Activated T-helper 1 cell treated with anti-CD3 and anti-CD28 coated beads, Interleukin-2, amount 50 U/mL, for 16 hours (primary cell): ENCODE measurements at regions not wholly inside any gene's neighbourhood (a gene's known extent, or its start where the extent isn't known, plus 50 kb on each side); places are given as distances from the start of the nearest gene placed in this dataset.
A peak's percentile ranks its signal among the peaks of the same experiment; 100 is the strongest.
"Not testable (repeated sequence)": the region's sequence is repeated elsewhere in the genome, so short reads cannot be mapped to it uniquely, and the experiment has no call there.

Experiments used
- DNase-seq, 2 donors: peaks; one replicate each; pipeline ENCODE4 v3.0.0-alpha.2; 2020; ENCODE audit warnings: low read depth in 1 of 2, low spot score in 1 of 2

DNA sequence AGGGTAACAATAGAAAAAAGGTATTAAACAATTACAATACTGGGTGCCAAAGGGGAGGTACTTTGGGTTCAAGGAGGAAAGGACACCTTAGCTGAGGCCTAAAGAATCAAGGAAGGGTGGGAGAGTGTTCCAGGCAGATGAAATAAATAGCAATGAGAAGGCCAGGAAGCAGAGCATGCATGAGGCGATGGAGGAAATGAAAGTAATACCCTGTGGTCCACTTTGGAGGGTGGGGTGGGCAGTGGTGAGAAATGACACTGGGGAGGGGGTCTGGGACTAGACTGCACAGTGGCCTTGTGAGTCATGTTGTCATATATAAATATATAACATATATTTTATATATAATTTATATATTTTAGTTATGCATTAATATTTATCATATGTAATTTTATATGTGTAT lies 55.9 kb downstream of the BHLHE40 start:
- no peak for DNase-seq

DNA sequence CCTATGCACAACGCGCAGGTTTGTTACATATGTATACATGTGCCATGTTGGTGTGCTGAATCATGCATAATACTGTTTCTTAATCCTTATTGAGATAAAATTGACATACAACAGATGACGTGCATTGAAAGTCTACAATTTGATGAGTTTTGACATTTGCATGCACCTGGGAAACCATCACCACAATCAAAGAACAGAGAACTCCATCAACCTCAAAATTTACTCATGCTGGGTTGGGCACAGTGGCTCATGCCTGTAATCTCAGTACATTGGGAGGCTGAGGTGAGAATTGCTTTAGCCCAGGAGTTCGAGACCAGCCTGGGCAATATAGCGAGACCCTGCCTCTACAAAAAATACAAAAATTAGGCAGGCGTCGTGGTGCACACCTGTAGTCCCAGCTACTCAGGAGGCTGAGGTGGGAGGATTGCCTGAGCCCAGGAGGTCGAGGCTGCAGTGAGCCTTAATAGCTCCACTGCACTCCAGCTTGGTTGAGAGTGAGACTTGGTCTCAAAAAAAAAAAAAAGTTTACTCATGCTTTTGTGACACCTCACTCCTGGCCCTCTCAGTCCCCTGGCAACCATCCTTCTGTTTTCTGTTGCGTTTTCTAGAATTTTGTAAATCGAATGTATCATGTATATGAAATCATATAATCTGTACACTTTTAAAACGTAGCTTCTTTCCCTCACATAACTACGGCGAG lies 56.6 kb downstream of the BHLHE40 start:
- no peak for DNase-seq

DNA sequence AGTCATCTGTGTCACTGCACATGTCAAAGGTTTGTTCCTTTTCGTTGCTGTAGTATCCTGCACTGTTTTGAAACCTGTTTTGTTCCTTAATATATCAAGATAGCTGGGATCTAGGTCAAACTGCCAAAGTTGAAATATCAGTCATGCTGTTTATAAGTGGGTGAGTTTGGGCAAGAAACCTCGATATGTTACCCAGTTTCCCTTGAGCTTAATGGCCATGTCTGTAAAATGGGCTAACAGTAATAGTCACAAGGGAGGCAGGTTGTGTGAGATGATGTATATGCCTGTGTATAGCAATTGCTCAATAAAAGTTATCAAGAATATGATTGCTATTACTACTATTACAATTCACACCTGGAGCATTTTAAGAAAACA lies 57.1 kb downstream of the BHLHE40 start:
- no peak for DNase-seq

DNA sequence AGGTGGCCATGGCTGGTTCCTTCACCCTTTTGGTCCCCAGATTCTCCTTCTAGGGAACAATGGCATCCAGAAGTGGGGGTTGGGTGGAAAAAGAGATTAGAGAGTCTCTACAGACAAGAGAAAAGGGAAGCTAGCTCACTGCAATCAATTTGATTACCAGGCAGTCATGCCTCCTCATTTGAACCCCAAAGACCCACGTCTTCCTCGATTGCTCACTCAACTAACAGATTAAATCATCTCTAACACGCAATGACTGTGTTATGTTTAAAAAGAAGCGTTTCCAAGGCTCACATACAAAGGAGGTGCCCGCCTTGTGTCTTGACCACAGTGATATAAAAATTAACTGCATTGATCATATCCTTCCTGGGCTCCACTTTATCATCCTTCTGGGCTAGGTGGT lies 57.6 kb downstream of the BHLHE40 start:
- no peak for DNase-seq

DNA sequence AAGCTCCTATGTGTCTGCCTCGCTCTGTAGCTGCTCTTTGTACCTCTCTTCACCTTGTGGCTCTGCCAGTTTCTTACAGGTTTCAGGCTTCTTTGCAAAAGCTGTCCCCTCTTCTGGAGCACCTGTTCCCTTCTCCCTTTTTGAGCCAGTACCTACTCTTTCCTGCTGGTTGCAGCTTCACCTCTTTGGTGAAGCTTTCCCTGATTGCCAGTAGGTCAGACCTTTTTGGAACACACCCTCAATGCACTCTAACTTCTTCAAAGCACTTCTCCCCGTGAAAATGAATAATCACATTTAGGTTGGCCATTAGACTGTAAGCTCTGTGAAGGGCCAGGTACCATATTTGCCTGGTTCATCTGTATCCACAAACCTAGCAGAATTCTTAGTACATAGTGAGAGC lies 60.3 kb downstream of the BHLHE40 start:
- DNase-seq, result no peak

DNA sequence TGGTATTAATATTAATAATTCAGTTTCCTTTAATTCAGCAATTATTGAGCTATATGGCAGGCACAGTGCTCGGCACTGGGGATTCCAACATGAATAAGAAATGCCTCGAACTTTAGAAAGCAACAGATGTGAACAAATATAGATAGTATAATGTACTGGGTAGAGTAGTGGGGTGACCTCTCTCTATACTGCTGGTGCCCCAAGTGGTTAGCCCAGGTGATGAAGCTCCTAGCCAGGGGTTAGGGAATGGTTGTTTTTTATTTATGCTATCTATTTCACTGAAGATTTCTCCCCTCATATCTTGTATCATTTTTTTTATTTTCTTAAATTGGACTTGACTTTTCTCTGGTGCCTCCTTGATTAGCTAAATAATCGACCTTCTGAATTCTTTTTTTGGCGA lies 62.1 kb downstream of the BHLHE40 start:
- DNase-seq, result no peak

DNA sequence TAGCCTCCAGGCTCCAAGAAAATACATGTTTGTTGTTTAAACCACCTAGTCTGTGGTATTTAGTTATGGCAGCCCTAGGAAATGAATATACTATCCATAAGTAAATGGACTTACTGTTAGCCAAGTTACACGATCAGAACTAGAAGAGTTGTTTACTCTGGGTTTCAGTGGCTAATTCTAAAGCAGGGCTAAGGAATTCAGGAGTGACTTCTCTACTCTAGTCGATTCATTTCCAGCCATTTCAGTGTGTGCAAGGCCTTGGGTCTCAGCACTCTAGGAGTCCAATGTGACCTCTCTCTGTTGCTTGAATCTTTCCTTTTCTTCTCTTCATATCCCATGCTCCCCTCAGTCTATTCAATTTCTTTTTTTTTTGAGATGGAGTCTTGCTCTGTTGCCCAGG lies 66.7 kb downstream of the BHLHE40 start:
- DNase-seq, result no peak

DNA sequence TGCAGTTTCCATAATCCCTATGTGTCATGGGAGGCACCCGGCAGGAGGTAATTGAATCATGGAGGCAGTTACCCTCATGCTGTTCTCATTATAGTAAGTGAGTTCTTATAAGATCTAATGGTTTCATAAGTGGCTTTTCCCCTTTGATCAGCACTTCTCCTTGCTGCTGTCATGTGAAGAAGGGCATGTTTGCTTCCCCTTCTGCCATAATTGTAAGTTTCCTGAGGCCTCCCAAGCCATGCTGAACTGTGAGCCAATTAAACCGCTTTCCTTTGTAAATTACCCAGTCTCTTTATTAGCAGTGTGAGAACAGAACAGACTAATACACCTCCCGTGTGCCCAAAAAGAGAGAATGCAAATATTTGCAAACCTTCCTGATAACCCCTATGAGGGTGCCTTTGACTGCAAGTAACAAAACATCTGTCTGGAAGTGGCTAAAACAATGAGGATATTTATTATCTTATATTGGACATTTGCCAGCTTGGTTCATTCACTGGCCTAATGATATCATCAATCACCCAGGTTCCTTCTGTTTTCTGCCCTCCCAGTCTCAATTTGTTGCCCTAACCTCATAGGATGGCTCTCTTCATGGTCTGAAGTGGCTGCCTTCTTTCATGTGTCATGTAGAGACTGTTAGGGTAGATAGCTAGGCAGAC lies 68.7 kb downstream of the BHLHE40 start:
- DNase-seq, result no peak

DNA sequence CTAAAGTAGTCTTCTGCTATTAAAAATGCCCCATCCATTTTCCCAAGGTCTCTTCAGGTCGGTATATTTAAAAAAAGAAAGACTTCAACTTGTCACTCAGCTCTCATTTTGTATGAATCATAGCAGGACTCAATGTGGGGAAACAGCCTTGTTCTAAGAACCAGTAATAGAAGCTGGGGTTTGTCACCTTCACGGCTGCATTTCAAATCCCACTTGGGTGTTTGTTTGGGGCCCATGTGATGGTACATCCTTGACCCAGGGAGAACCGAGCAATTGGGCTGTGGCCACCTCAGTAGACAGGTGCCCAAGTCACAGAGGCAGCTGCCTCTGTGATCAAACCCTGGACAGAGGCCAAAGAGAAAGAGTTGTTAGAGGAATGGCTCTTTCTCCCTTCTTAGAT lies 70.3 kb upstream of the ARL8B start:
- DNase-seq, result no peak

DNA sequence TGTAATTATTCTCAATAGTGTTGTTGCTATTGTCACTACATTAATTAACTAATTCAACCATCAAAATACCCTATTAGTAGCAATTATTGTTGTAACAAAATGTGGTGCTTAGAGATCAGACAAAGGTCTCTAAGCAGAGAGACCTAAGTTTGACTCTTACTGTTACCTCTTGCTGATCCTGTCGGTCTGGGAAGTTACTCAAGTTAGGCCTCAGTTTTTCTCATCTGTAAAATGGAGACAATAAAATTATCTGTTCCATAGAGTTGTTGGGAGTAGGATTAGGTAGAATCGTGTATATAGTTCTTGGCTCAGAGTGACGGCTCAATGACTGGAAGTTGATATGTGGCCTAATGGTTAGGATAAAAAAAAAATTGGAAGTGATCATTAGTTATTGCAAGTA lies 69.8 kb upstream of the ARL8B start:
- no peak for DNase-seq

DNA sequence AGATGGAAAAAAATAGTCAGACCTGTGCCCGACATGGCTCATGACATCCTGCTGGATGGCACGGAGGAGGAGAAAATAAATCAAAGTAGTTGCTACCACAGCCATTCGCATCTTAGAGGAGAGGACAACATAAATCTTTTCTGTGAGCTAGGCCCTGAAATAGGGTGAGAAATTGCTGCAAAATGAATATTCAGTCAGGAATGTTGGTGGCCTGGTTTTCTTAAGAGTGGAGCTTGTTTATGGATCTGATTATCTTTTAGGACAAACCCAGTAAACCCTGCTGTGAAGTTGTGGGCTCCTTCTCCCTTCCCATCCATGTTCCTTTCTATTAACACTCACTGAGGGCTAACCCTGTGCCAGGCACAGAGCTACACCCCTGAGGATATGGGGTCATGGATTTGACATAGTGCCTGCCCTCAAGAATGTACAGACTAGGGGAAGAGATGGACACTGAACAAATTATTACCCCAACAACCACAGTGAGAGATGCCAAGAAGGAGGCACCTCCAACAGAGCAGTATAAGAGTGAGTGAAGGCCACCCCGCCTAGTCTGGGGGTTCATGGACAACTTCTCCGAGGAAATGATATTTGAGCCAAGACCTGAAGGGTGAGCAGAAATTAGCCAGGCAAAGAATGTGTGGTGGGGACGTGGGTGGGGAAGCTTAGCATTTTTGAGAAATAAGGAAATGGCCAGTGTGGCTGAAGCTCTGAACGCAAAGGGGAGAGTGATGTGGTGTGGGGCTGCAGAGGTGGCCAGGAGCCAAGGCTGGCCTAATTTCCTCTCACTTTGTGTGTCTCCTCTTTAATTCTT lies 68.9 kb upstream of the ARL8B start:
- no peak for DNase-seq

DNA sequence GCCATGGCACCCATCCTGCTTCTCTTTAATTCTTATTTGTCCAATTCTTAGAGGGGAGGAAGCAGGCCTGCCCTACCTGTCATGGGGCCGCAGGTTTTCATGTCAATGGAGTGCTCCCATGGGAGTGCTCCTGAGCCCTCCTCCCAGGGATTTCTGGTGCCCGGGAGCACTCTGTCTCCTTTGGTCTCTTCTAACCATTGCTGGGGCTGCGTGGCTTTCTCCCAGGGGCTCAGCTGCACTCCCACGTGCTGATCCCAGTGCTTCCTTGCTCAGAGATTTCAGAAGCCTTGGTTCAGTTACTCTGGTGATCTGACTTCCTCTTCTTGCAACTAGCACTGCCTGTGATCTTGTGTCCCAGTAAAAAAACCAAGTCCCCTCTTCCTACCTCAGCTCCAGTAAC lies 68.0 kb upstream of the ARL8B start:
- DNase-seq, result no peak

DNA sequence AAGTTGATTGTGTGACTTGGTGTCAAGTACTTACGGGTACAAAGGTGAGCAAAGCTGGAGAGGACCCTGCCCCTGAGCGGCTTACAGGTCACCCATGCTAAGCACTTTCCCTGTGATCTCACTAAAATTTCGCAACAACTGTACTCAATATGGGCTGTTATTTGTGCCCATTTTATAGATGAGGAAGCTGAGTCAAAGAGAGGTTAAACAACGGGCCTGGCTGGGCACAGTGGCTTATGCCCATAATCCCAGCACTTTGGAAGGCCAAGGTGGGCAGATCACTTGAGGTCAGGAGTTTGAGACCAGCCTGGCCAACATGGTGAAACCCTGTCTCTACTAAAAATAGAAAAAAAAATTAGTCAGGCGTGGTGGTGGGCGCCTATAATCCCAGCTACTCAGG lies 67.5 kb upstream of the ARL8B start:
- not testable (repeated sequence) for DNase-seq

DNA sequence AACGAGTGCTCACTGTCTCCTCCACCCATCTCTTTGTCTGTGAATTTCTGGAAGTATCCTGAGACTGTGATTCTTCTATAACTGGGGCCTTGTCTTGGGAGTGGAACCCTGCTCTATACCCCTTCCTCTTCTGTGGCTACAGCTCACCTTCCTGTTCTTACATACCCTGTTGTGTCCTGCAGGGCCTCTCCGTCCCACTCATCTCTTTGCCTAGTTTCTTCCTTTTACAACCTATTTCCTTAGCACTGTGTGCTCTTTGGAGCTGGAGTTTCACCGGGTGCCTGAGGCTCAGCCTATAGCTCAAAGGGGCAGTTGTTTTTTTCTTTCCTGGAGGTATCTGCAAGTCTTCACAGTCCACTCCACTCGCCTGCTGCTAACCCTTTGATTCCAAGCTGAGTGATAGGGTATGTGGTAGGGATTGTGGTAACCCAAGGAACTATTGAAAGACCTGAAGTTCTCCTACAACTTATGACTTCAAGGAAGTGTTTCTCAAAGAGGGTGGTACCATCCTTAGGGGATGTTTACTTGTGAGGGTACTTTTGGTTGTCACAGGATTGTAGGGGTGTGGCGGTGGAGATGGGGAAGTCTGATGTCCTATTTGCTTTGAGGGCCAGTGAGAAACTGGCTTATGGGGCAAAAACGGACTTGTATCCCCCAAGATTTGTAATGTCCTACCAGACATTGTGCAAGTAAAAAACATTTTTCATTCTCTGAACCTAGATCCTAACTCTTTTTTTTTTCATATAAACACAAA lies 66.6 kb upstream of the ARL8B start:
- no peak for DNase-seq

DNA sequence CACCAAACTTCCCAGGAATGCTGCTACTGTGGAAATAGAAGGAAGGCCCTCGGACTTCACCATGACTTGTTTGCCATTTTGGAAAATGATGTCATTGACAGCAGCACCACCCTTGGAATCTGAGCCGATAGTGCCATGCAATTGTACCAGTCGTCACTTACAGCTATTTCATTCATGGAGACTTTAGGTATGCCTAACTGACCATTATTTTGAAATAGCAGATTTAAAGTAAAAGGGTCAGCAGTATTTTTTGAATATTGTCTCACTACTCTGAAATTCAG lies 66.0 kb upstream of the ARL8B start:
- no peak for DNase-seq

DNA sequence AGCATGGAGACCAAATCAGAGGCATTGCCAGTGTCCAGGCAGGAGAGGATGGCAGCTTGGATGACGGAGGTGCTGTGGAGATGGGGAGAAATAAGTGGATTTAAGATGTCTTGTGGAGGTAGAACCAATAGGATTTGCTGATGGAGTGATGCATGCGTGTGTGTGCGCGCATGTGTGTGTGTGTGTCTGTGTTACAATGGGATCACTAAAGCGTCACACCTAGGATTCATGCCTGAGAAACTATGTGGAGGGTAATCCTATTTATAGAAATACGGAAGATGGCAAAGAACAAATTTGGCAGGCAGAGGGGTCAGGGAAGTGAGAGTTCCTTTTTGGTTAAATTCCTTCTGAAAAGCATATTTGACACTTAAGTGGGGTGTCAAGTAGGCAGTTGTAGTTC lies 64.8 kb upstream of the ARL8B start:
- no peak for DNase-seq

DNA sequence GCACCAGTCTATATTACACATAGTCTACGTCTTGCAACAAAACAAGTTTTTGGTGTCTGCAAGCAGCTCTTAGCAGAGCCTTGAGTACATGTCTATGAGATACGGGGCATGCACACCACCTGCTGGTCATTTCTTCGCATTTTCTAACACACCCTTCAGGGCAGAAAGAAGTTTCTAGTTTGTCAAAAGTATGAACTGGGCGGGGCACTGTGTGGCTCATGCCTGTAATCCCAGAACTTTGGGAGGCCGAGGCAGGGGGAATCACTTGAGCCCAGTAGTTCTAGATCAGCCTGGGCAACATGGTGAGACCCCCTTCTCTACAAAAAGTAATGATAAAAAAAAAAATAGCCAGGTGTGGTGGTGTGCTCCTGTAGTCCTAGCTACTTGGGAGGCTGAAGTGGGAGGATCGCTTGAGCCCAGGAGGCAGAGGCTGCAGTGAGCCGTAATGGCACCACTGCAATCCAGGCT lies 64.2 kb upstream of the ARL8B start:
- peak; percentile 28 to 39 for DNase-seq

DNA sequence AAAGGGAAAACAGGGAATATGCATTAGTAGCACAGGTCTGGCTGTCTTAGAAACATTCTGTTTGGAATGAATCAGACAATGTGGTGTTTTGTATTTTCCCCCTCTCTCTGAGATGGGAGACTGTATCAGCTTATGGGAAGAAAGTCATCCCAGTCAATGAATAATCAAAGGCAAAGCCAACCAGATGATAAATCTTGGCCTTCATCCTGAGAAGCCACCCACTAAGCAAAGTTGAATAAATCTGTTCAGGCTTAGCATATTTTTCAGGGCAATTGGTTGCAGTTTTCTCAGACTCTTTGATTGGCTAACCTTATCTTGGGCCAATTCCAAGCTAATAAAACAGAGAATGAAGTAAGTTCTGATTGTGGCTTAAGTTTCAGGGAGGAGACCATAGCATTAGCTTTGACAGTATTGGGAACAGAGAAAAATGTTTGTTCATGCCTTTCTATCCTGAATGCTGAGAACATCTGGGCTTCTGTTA lies 63.6 kb upstream of the ARL8B start:
- no peak for DNase-seq

DNA sequence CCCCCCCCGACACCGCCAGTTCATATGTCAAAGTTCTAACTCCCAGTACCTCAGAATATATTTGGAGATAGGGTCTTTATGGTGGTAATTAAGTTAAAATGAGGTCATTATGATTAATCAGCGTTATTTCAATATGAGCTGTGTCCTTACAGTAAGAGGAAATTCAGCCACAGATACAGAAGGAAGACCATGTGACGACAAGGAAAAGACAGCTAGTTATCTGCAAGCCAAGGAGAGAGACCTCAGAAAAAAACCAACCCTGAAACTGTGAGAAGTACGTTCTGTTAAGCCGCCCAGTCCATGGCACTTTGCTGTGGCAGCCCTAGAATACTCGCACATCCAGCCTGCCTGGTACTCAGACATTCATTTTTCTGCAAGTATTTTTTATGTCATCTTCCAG lies 62.3 kb upstream of the ARL8B start:
- DNase-seq, result no peak

DNA sequence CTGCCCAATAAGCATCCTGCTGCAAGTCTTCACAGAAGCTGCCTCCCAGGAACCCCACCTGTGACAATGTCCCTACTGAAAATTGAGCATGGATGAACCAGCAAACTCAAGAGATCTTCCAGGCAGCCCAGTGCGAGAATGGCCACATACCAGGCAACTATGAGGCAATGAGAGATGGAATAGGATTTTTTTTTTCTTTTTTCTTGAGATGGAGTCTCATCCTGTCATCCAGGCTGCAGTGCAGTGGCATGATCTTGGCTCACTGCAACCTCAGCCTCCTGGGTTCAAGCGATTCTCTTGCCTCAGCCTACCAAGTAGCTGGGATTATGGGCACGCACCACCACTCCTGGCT lies 60.9 kb upstream of the ARL8B start:
- no peak for DNase-seq

DNA sequence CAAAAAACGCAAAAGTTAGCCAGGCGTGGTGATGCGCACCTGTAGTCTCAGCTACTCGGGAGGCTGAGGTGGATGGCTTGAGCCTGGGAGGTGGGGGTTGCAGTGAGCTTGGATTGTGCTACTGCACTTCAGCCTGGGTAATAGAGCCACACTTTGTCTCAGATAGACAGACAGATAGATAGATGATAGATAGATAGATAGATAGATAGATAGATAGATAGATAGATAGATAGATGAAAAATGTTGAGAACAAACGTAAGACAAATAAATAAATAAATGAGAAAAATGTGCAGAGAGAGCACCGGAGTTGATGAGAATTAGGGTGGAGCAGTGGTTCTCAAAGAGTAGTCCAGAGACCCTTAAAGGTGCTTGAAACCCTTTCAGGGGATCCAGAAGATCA lies 58.4 kb upstream of the ARL8B start:
- no peak for DNase-seq

DNA sequence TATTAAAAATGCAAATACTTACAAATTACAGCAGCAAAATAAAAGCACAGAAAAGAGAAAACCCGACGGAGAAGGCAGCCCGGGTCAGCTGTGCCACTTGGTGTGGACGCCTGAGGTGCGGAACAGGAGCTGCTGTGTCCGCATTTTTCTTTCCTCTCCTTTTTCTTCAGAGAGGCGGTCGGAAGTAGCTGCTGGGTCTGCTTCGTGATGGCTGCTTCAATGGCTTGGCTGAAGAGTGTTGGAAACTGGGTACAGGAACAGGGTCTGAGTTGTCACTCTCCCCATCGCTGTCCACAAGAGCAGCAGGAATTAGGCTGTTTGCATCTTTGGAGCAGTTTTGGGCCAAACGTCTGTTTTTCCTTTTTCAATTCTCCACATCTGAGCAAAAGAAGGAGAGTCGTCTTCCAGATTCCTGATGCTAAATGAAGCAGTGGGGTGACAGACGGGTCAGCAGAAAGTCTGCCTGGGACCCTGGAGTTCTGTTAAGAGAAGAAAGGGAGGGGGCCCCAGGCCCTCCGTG lies 53.5 kb upstream of the ARL8B start:
- no peak for DNase-seq
